ENCODE measurements at regions not wholly inside any gene's neighbourhood (a gene's known extent, or its start where the extent isn't known, plus 50 kb on each side); places are given as distances from the start of the nearest gene placed in this dataset.

- no peak for TF ChIP-seq POLR2A (IDR thresholded peaks at IDR 0.05; ENCODE audit: low read depth, low read length)
- no peak for TF ChIP-seq POLR2AphosphoS5 (IDR thresholded peaks at IDR 0.05; ENCODE audit: low read depth, low read length)
- TF ChIP-seq TAF1 (IDR thresholded peaks at IDR 0.05; ENCODE audit: low read depth, low read length): no peak
- no peak for TF ChIP-seq POU2F2 (IDR thresholded peaks at IDR 0.05; ENCODE audit: low read depth, low read length)
- TF ChIP-seq SPI1 (IDR thresholded peaks at IDR 0.05; ENCODE audit: low read depth, low read length): no peak
- no peak for TF ChIP-seq PAX5 (IDR thresholded peaks at IDR 0.05; ENCODE audit: insufficient read depth, low read length, severe bottlenecking)
Measured at GRCh38 chr13:54368387-54368786, 1339.8 kb downstream of the OLFM4 start.
